Psoas muscle (tissue), 7 donors: ENCODE measurements at regions not wholly inside any gene's neighbourhood (a gene's known extent, or its start where the extent isn't known, plus 50 kb on each side); places are given as distances from the start of the nearest gene placed in this dataset.

ENCODE experiments used
- ATAC-seq, 4 donors: fragments of 200-7000 bp; cut with Tn5 transposase; one replicate each; pipeline ENCODE4 v1.9.1; 2020; ENCODE audit warnings: moderate library complexity in 3 of 4, mild to moderate bottlenecking in 2 of 4
- DNase-seq, 2 donors: peaks; one replicate each; pipeline ENCODE4 v3.0.0-alpha.2; 2020
- H3K27ac ChIP-seq: fragments of 200-600 bp; one replicate; pipeline ENCODE4 v1.8.0; 2022
- H3K27me3 ChIP-seq, 3 donors: fragments of 200-600 bp in 1 of 3; one replicate each; pipeline versions ENCODE4 v1.6.1 to v1.8.0; 2013 to 2022; ENCODE audit warnings: low read length in 2 of 3, mild to moderate bottlenecking in 2 of 3, moderate library complexity in 1 of 3; ENCODE audit not compliant: insufficient read depth in 3 of 3
- H3K36me3 ChIP-seq, 2 donors: fragments of 200-600 bp in 1 of 2; one replicate each; pipeline versions ENCODE4 v1.6.1 to v1.8.0; 2013 to 2022; ENCODE audit warnings: low read depth in 1 of 2, mild to moderate bottlenecking in 1 of 2, moderate library complexity in 1 of 2; ENCODE audit not compliant: insufficient read depth in 1 of 2
- H3K4me1 ChIP-seq: fragments of 200-600 bp; one replicate; pipeline ENCODE4 v1.8.0; 2022
- H3K4me3 ChIP-seq: fragments of 200-600 bp; one replicate; pipeline ENCODE4 v1.8.0; 2022; ENCODE audit warnings: mild to moderate bottlenecking
- H3K9me3 ChIP-seq: fragments of 200-600 bp; one replicate; pipeline ENCODE4 v1.8.0; 2022
- WGBS, 3 donors: extraction: QIAGEN DNeasy Blood & Tissue Kit; methylation state at CpG; one replicate each; pipeline versions ENCODE4 v1.1.6 to v1.1.7; 2013; 5-methylcytosine and 5-hydroxymethylcytosine counted together
- intact Hi-C, 2 donors: fragments of 100-400 bp; cut with DNase I; formaldehyde crosslinking; loops; one replicate each; pipeline versions ENCODE4 v1.11.0 to v1.14.2; 2022
- TF ChIP-seq, protein P1 (sequence below): fragments of 200-600 bp; IDR thresholded peaks from one replicate; pipeline ENCODE4 v1.8.0; 2022; ENCODE audit warnings: antibody characterized with exemption
- donor health status: healthy with polysubstance abuse.
- donor health status: DM: no; HTN: no; CAD: no; lungs with moderate emphysema.
- donor health status: Bipolar disorder and iron deficiency.
- donor health status: healthy.
- donor health status: DM: yes; HTN: yes; CAD: no.
- donor health status: DM: no; HTN: no; CAD: no.
- donor health status: DM: yes; HTN: yes; CAD: no.

DNA sequence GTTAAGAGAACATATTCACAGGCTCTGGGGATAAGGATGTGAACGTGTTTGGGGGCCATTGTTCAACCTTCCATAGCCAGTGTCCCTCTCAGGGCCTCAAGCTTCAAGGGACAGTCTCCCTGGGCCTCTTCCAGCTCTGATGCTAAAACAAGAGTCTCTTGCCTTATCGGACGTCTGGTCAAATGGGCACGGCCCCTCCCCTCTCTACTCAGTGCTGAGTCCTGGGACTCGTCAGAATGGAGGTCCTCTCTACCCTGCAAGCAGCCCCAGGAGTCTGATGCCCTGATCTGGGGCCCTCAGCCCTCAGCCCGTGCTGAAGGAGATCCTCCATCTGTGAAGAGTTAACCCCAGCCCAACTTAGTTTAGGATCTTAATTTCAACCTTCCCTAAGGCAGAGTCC lies 198.2 kb downstream of the ZFP36L2 start:
- no peak for ATAC-seq
- intact Hi-C loops: loop anchor here in 1 of 2 donors (5.0 kb wide), 1 partner anchor 79 kb away; no protein-coding TSS in a partner anchor
- Histone ChIP-seq H3K36me3 (no peaks in the 10 kb centered on the region), H3K27me3 (no peaks in the 10 kb centered on the region), H3K4me1 (peaks cover 4% of the 10 kb centered on the region), H3K27ac (no peak overlapping the region), H3K4me3 (no peak overlapping the region), H3K9me3 (no peaks in the 10 kb centered on the region)
- WGBS, 3 donors: 51 to 62% (median 57%) methylated on average over 6 of the region's 6 CpGs
- no peak for DNase-seq
- TF ChIP-seq, protein P1, sequence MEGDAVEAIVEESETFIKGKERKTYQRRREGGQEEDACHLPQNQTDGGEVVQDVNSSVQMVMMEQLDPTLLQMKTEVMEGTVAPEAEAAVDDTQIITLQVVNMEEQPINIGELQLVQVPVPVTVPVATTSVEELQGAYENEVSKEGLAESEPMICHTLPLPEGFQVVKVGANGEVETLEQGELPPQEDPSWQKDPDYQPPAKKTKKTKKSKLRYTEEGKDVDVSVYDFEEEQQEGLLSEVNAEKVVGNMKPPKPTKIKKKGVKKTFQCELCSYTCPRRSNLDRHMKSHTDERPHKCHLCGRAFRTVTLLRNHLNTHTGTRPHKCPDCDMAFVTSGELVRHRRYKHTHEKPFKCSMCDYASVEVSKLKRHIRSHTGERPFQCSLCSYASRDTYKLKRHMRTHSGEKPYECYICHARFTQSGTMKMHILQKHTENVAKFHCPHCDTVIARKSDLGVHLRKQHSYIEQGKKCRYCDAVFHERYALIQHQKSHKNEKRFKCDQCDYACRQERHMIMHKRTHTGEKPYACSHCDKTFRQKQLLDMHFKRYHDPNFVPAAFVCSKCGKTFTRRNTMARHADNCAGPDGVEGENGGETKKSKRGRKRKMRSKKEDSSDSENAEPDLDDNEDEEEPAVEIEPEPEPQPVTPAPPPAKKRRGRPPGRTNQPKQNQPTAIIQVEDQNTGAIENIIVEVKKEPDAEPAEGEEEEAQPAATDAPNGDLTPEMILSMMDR: no peak

DNA sequence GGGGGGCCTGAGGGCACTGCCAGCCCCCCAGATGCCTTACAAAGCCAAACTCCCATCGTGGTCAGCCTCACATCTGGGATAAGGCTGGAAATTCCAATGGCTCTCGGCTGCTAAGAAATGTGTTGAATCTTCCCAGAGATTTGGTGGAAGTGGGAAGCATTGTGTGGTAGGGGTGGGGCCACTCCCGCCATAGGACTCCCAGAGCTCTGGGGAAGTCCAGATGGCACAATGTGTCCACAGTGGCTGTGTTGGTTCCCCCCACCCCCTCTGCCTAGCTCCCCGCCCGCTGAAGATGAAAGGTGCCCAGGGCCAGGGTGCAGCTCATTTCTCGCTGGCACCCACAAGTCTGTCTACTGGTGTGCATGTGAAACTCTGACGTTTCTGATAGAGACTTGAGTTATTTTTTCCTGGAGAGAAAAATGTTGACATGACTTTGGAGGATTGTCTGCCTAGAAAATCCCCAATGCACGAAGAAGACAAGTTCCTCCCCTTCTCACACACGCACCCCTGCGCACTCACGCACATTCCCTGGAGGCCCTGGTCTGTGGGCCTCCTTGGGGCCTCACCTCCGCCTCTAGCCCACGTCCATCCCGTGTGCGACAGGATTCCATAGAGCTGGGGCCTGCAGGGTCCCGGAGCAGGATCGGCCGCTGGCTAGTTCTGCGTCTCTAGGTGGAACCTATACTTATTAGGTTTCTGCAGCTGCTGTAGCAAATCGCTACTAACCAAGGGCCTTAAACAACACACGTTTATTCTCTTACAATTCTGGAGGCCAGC lies 199.1 kb downstream of the ZFP36L2 start:
- DNase-seq (peak in 1 of 2 donors; percentile 18), ATAC-seq (no peak)
- 60 to 71% (median 66%) methylated on average over 21 of the region's 21 CpGs for WGBS, 3 donors
- no peak overlapping the region for H3K27ac ChIP-seq
- intact Hi-C loops: loop anchor here in 1 of 2 donors (1.0 to 5.0 kb wide), 2 partner anchors 80 to 201 kb away; no protein-coding TSS in a partner anchor
- TF ChIP-seq, protein P1: no peak
- H3K27me3 ChIP-seq: no peaks in the 10 kb centered on the region
- H3K4me1 ChIP-seq: peaks cover 4% of the 10 kb centered on the region
- H3K9me3 ChIP-seq: no peaks in the 10 kb centered on the region
- H3K4me3 ChIP-seq: no peak overlapping the region
- H3K36me3 ChIP-seq: no peaks in the 10 kb centered on the region

DNA sequence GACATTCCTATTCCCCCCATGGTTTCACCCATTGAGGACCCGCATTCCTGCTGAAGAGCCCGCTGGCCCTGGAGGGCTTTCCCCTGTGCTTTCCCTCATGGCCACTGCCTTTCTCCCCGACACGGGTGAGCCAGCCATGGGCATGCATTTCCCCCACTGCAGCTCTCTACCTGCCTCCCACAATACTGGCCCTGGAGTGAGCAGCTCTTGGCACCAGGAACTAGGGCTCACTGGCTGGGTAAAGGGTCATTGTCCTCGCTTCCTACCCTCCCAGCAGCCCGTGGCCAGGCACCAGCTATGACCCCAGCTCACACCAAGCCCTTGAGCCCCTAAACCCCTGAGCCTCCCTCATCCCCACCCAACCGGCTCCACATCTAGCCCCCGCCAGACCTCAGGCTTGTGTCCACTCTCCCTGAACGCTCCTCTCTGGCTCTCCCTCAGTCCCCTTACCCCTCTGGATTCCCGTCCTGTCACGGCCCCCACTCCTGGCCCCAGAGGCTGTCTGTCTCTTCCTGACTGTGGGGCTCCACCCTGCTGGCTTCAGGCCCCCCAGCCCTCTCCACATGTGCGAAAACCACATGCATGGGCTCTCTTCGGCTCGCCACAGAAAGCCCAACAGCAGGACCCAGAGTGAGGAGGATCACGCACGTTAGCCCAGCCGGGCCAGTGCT lies 199.8 kb downstream of the ZFP36L2 start:
- Histone ChIP-seq H3K27me3 (no peaks in the 10 kb centered on the region), H3K9me3 (no peaks in the 10 kb centered on the region), H3K4me1 (no peaks in the 10 kb centered on the region), H3K36me3 (no peaks in the 10 kb centered on the region), H3K27ac (no peak overlapping the region), H3K4me3 (no peak overlapping the region)
- TF ChIP-seq, protein P1: no peak
- 58 to 70% (median 62%) methylated on average over 17 of the region's 17 CpGs for WGBS, 3 donors
- DNase-seq (peak in 1 of 2 donors; percentile 62), ATAC-seq (peak in 1 of 4 donors; percentile 36)
- intact Hi-C loops: loop anchor here in 1 of 2 donors (1.0 to 5.0 kb wide), 2 partner anchors 81 to 202 kb away; no protein-coding TSS in a partner anchor

DNA sequence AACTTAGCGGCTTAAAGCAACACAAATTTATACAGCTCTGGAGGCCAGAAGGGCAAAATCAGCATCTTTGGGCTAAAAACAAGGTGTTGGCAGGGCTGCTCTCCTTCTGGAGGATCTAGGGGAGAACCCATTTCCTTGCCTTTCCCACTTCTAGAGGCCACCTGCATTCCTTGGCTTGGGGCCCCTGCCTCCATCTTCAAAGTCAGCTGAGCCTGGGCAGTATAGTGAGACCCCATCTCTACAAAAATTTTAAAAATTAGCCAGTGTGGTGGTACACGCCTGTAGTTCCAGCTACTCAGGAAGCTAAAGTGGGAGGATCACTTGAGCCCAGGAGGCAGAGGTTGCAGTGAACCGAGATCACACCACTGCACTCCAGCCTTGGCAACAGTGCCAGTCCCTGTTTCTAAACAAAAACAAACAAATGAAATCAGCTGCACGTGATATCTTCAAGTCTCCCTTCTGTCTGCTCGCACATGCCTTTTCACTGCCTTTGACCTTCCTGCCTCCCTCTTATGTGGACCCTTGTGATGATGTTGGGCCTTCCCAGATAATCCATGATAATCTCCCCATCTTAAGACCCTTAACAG lies 200.6 kb downstream of the ZFP36L2 start:
- Histone ChIP-seq H3K27me3 (no peaks in the 10 kb centered on the region), H3K4me3 (no peak overlapping the region), H3K4me1 (no peaks in the 10 kb centered on the region), H3K36me3 (no peaks in the 10 kb centered on the region), H3K9me3 (no peaks in the 10 kb centered on the region), H3K27ac (no peak overlapping the region)
- intact Hi-C loops: loop anchor here in 1 of 2 donors (2.0 to 5.0 kb wide), 2 partner anchors 81 to 193 kb away; no protein-coding TSS in a partner anchor
- TF ChIP-seq, protein P1: no peak
- ATAC-seq (no peak), DNase-seq (no peak)
- WGBS, 3 donors: 81 to 90% (median 87%) methylated on average over 5 of the region's 5 CpGs
